H1 (cell line): ENCODE measurements at regions not wholly inside any gene's neighbourhood (a gene's known extent, or its start where the extent isn't known, plus 50 kb on each side); places are given as distances from the start of the nearest gene placed in this dataset.

ENCODE experiments used
- CTCF ChIA-PET: fragments of 300-600 bp; sonication (Branson Sonifier 250); formaldehyde crosslinking; loops from one replicate; lab custom pipeline; 2021; ENCODE audit not compliant: partially characterized antibody; lab: Charles Lee
- POLR2A ChIA-PET: fragments of 300-600 bp; sonication (Branson Sonifier 250); formaldehyde crosslinking; loops from one replicate; lab custom pipeline; 2021; ENCODE audit warnings: inconsistent platforms; ENCODE audit not compliant: partially characterized antibody; lab: Charles Lee
- DNase-seq, 2 experiments: peaks; one replicate each; pipeline versions ENCODE4 v3.0.0 to v3.0.0-alpha.2; 2010 to 2022; ENCODE audit warnings: low spot score in 2 of 2, low read depth in 1 of 2, mixed read lengths in 1 of 2
- FAIRE-seq: peaks from 2 replicates; lab custom pipeline; 2011; peaks lifted over from hg19 to GRCh38; lab: Jason Lieb, UNC
- H2AFZ ChIP-seq: 2 replicates; pipeline ENCODE4 v1.8.1; 2012; ENCODE audit warnings: low read length, inconsistent platforms
- H2AK5ac ChIP-seq: 2 replicates; pipeline ENCODE4 v1.6.1; 2013; ENCODE audit warnings: low read depth, low read length
- H2BK120ac ChIP-seq: replicated peaks from 2 replicates; pipeline ENCODE3; 2013; ENCODE audit warnings: low read depth, low read length, inconsistent platforms
- H2BK12ac ChIP-seq: 2 replicates; pipeline ENCODE4 v1.6.1; 2013; ENCODE audit warnings: low read depth, low read length
- H2BK15ac ChIP-seq: 2 replicates; pipeline ENCODE4 v1.6.1; 2013; ENCODE audit warnings: low read length
- H2BK20ac ChIP-seq: 2 replicates; pipeline ENCODE4 v1.6.1; 2013; ENCODE audit warnings: low read length
- H2BK5ac ChIP-seq: 2 replicates; pipeline ENCODE4 v1.6.1; 2013; ENCODE audit warnings: low read depth, low read length
- H3K14ac ChIP-seq: 2 replicates; pipeline ENCODE4 v1.6.1; 2013; ENCODE audit warnings: inconsistent platforms; ENCODE audit not compliant: insufficient read length
- H3K18ac ChIP-seq: 2 replicates; pipeline ENCODE4 v1.6.1; 2013; ENCODE audit warnings: low read length; ENCODE audit errors: extremely low read depth
- H3K23ac ChIP-seq: 2 replicates; pipeline ENCODE4 v1.6.1; 2013; ENCODE audit warnings: inconsistent platforms; ENCODE audit not compliant: insufficient read length
- H3K23me2 ChIP-seq: 2 replicates; pipeline ENCODE4 v1.6.1; 2013; ENCODE audit warnings: low read depth, low read length
- H3K27ac ChIP-seq: 2 replicates; pipeline ENCODE4 v1.6.1; 2011; ENCODE audit warnings: low read depth, low read length, inconsistent platforms
- H3K27me3 ChIP-seq, 4 experiments: replicated peaks in 1 of 4; 1 replicate in 1 of 4; 2 replicates in 3 of 4; pipeline versions ENCODE4 v1.6.1 to v1.8.1; 2011 to 2013; ENCODE audit warnings: low read length in 3 of 4, mild to moderate bottlenecking in 3 of 4, inconsistent platforms in 2 of 4, mixed read lengths in 2 of 4, moderate library complexity in 1 of 4; ENCODE audit not compliant: control insufficient read depth in 3 of 4, insufficient read depth in 3 of 4; ENCODE audit errors: extremely low read depth in 1 of 4
- H3K36me3 ChIP-seq, 4 experiments: 2 replicates each; pipeline versions ENCODE4 v1.6.1 to v1.8.1; 2011 to 2013; ENCODE audit warnings: mild to moderate bottlenecking in 4 of 4, low read length in 3 of 4, moderate library complexity in 2 of 4, control low read depth in 1 of 4, inconsistent platforms in 1 of 4; ENCODE audit not compliant: insufficient read depth in 4 of 4, control insufficient read depth in 2 of 4
- H3K4ac ChIP-seq: replicated peaks from 2 replicates; pipeline ENCODE3; 2013; ENCODE audit warnings: low read length, low read depth, mixed read lengths, inconsistent platforms; ENCODE audit not compliant: insufficient read length
- H3K4me1 ChIP-seq, 4 experiments: replicated peaks in 1 of 4; 1 replicate in 1 of 4; 2 replicates in 3 of 4; pipeline versions ENCODE4 v1.6.1 to v1.8.1; 2011 to 2013; ENCODE audit warnings: low read length in 3 of 4, inconsistent platforms in 2 of 4, mixed read lengths in 1 of 4; ENCODE audit not compliant: insufficient read depth in 4 of 4, control insufficient read depth in 3 of 4
- H3K4me2 ChIP-seq, 2 experiments: 2 replicates each; pipeline versions ENCODE4 v1.6.1 to v1.8.1; 2011 to 2013; ENCODE audit warnings: low read depth in 2 of 2, low read length in 2 of 2, control low read depth in 1 of 2, inconsistent platforms in 1 of 2, mild to moderate bottlenecking in 1 of 2; ENCODE audit not compliant: insufficient read depth in 1 of 2
- H3K4me3 ChIP-seq, 4 experiments: fragments of 200-600, 300-600 bp in 1 of 4; sonication (generic), shearing (Covaris generic), sonication (Bioruptor Twin) in 1 of 4; 2 replicates each; pipeline versions ENCODE4 v1.5.1 to v1.8.1; 2011 to 2016; ENCODE audit warnings: low read length in 4 of 4, low read depth in 3 of 4, control low read depth in 2 of 4, inconsistent platforms in 2 of 4, mild to moderate bottlenecking in 2 of 4, mixed read lengths in 1 of 4, moderate library complexity in 1 of 4; ENCODE audit not compliant: insufficient read depth in 2 of 4; ENCODE audit errors: extremely low read depth in 1 of 4
- H3K56ac ChIP-seq: replicated peaks from 2 replicates; pipeline ENCODE3; 2013; ENCODE audit warnings: low read depth, mild to moderate bottlenecking, mixed read lengths, low read length, inconsistent platforms; ENCODE audit not compliant: insufficient read length
- H3K79me1 ChIP-seq: 2 replicates; pipeline ENCODE4 v1.6.1; 2013; ENCODE audit warnings: low read depth, low read length, control low read depth
- H3K79me2 ChIP-seq, 2 experiments: 2 replicates each; pipeline versions ENCODE4 v1.6.1 to v1.8.1; 2012 to 2013; ENCODE audit warnings: low read length in 2 of 2, mild to moderate bottlenecking in 2 of 2, inconsistent platforms in 1 of 2; ENCODE audit not compliant: insufficient read depth in 2 of 2, control insufficient read depth in 1 of 2
- H3K9ac ChIP-seq, 4 experiments: replicated peaks in 1 of 4; 1 replicate in 1 of 4; 2 replicates in 3 of 4; pipeline versions ENCODE4 v1.6.1 to v1.8.1; 2011 to 2013; ENCODE audit warnings: low read depth in 3 of 4, low read length in 3 of 4, control low read depth in 2 of 4, mild to moderate bottlenecking in 2 of 4, moderate library complexity in 2 of 4, inconsistent platforms in 1 of 4; ENCODE audit errors: extremely low read depth in 1 of 4
- H3K9me3 ChIP-seq, 2 experiments: 2 replicates each; pipeline versions ENCODE4 v1.6.1 to v1.8.1; 2012 to 2013; ENCODE audit warnings: mild to moderate bottlenecking in 2 of 2, moderate library complexity in 2 of 2, control low read depth in 1 of 2, inconsistent platforms in 1 of 2, low read depth in 1 of 2, low read length in 1 of 2, mixed read lengths in 1 of 2; ENCODE audit not compliant: insufficient read depth in 2 of 2
- H4K20me1 ChIP-seq, 2 experiments: replicated peaks in 1 of 2; 2 replicates each; pipeline versions ENCODE3 to v1.8.1; 2011 to 2013; ENCODE audit warnings: inconsistent platforms in 2 of 2, low read length in 2 of 2, mild to moderate bottlenecking in 1 of 2; ENCODE audit not compliant: insufficient read depth in 2 of 2, control insufficient read depth in 1 of 2
- H4K5ac ChIP-seq: 2 replicates; pipeline ENCODE4 v1.6.1; 2013; ENCODE audit warnings: low read length, low read depth, mixed read lengths, inconsistent platforms; ENCODE audit not compliant: insufficient read length
- H4K8ac ChIP-seq: 2 replicates; pipeline ENCODE4 v1.8.0; 2013; ENCODE audit warnings: mild to moderate bottlenecking, moderate library complexity, low read length, inconsistent platforms; ENCODE audit not compliant: insufficient read depth; ENCODE audit errors: extremely low read depth
- H4K91ac ChIP-seq: replicated peaks from 2 replicates; pipeline ENCODE3; 2013; ENCODE audit warnings: low read length, mixed read lengths, inconsistent platforms; ENCODE audit not compliant: insufficient read length
- BRCA1 ChIP-seq: IDR thresholded peaks from 2 replicates; pipeline ENCODE4 v1.6.1; 2012; ENCODE audit warnings: low read depth, low read length, improper control_type of control experiment
- CBX8 ChIP-seq: fragments of 300-800, 300-1000 bp; sonication (generic); IDR thresholded peaks from 2 replicates; pipeline ENCODE4 v1.7.1; 2016; ENCODE audit warnings: low read depth, low read length, borderline replicate concordance
- JUN ChIP-seq: IDR thresholded peaks from 2 replicates; pipeline ENCODE4 v1.6.1; 2011; ENCODE audit warnings: low read depth, mild to moderate bottlenecking, improper control_type of control experiment, low read length
- SIRT6 ChIP-seq: IDR thresholded peaks from one replicate; pipeline ENCODE4 v1.7.1; 2012; ENCODE audit warnings: low read length, inconsistent platforms
- SRF ChIP-seq: IDR thresholded peaks from 2 replicates; pipeline ENCODE4 v1.6.1; 2011; ENCODE audit warnings: mild to moderate bottlenecking, low read depth, low read length, moderate library complexity
- TBP ChIP-seq: IDR thresholded peaks from 2 replicates; pipeline ENCODE4 v1.6.1; 2011; ENCODE audit warnings: low read depth, low read length, improper control_type of control experiment
- WGBS, 2 experiments: shearing (Covaris generic) in 1 of 2; methylation state at CpG; one replicate each; pipeline versions ENCODE4 v1.1.6 to v1.1.7; 2013 to 2015; ENCODE audit warnings: low lambda C conversion rate in 2 of 2, mixed read lengths in 2 of 2, inconsistent platforms in 1 of 2, low coverage in 1 of 2, missing lambda C conversion rate in 1 of 2; ENCODE audit not compliant: insufficient replicate concordance in 2 of 2, insufficient coverage in 1 of 2, insufficient read length in 1 of 2; ENCODE audit errors: extremely low coverage in 1 of 2, missing lambda C conversion rate in 1 of 2; 5-methylcytosine and 5-hydroxymethylcytosine counted together
- TF ChIP-seq, protein P1 (sequence below): IDR thresholded peaks from 2 replicates; pipeline ENCODE4 v1.6.1; 2011; ENCODE audit warnings: low read length, improper control_type of control experiment
- TF ChIP-seq, protein P2 (sequence below): IDR thresholded peaks from 2 replicates; pipeline ENCODE4 v1.6.1; 2011; ENCODE audit warnings: low read depth, mild to moderate bottlenecking, low read length; ENCODE audit not compliant: insufficient read depth

DNA sequence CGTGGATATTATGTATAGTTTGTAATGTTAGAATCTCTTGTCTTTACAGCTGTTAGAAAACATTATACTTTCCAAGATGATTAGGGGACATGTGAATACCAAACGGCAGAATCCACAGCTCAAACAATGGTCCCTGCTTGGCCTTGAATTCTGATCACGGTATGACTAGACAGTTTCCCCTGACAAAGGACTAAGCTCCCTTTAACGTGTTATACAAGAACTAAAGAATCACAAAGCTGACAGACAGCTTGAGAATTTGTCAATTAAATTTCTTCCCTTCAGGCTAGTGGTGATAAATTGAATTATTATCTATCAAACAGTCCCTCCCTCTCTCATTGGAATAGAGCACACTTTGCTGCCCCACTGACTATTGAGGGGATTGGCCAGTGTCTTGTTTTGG is 359.2 kb upstream of the ID2 start:
- Histone ChIP-seq H3K56ac (no peak overlapping the region), H2BK20ac (no peak overlapping the region), H3K79me1 (no peaks in the 10 kb centered on the region), H2BK12ac (no peak overlapping the region), H3K23me2 (no peaks in the 10 kb centered on the region), H3K27ac (no peak overlapping the region), H3K79me2 (no peaks in the 10 kb centered on the region), H3K14ac (no peak overlapping the region), H3K18ac (no peak overlapping the region), H3K9me3 (no peaks in the 10 kb centered on the region), H4K5ac (no peak overlapping the region), H3K36me3 (no peaks in the 10 kb centered on the region), H2BK15ac (no peak overlapping the region), H2BK5ac (no peak overlapping the region), H3K4me1 (no peaks in the 10 kb centered on the region), H3K9ac (no peak overlapping the region), H3K4ac (no peak overlapping the region), H4K20me1 (no peaks in the 10 kb centered on the region), H3K4me3 (no peak overlapping the region), H2AFZ (no peak overlapping the region), H2BK120ac (no peak overlapping the region), H3K23ac (no peak overlapping the region), H3K27me3 (peaks cover 0 to 2% (median 0%) of the 10 kb centered on the region in 4 experiments; a peak in 1 of 7 replicates), H4K8ac (no peak overlapping the region), H2AK5ac (no peak overlapping the region), H3K4me2 (no peak overlapping the region), H4K91ac (no peak overlapping the region)
- POLR2A ChIA-PET: no interaction called here
- WGBS, 2 experiments: 87% methylated on average over 4 of the region's 4 CpGs; no CpG with 5 or more reads in 1 of the 2 experiments
- CTCF ChIA-PET: no interaction called here
- DNase-seq (no peak), FAIRE-seq (no peak)
- no peak for TF ChIP-seq SIRT6
- no peak for TF ChIP-seq BRCA1
- TF ChIP-seq, protein P1, sequence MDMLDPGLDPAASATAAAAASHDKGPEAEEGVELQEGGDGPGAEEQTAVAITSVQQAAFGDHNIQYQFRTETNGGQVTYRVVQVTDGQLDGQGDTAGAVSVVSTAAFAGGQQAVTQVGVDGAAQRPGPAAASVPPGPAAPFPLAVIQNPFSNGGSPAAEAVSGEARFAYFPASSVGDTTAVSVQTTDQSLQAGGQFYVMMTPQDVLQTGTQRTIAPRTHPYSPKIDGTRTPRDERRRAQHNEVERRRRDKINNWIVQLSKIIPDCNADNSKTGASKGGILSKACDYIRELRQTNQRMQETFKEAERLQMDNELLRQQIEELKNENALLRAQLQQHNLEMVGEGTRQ: no peak
- TF ChIP-seq CBX8: no peak
- no peak for TF ChIP-seq TBP
- no peak for TF ChIP-seq JUN
- TF ChIP-seq, protein P2, sequence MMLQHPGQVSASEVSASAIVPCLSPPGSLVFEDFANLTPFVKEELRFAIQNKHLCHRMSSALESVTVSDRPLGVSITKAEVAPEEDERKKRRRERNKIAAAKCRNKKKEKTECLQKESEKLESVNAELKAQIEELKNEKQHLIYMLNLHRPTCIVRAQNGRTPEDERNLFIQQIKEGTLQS: no peak
- TF ChIP-seq SRF: no peak
